ENCODE measurements at regions not wholly inside any gene's neighbourhood (a gene's known extent, or its start where the extent isn't known, plus 50 kb on each side); places are given as distances from the start of the nearest gene placed in this dataset.

- no peak for TF ChIP-seq CTCF (IDR thresholded peaks at IDR 0.05; ENCODE audit: control extremely low read depth, extremely low read depth, low read depth, missing control alignments)
- no peak for DNase-seq (ENCODE audit: extremely low spot score)
- ChIA-PET CTCF (no interaction called here), POLR2A (no interaction called here)
Measured at GRCh38 chr7:91351374-91351773, 87.1 kb downstream of the FZD1 start.

- no peak for DNase-seq (ENCODE audit: extremely low spot score)
- CTCF ChIA-PET: no interaction called here
- POLR2A ChIA-PET: no interaction called here
- no peak for TF ChIP-seq CTCF (IDR thresholded peaks at IDR 0.05; ENCODE audit: control extremely low read depth, extremely low read depth, low read depth, missing control alignments)
Measured at GRCh38 chr7:91352091-91352490, 87.9 kb downstream of the FZD1 start.

- POLR2A ChIA-PET: no interaction called here
- CTCF ChIA-PET: interaction anchor here (1.1 kb wide), 1 partner anchor 121 kb away, joined by 3 read pairs; no protein-coding TSS in a partner anchor
- no peak for TF ChIP-seq CTCF (IDR thresholded peaks at IDR 0.05; ENCODE audit: control extremely low read depth, extremely low read depth, low read depth, missing control alignments)
- DNase-seq (ENCODE audit: extremely low spot score): no peak
Measured at GRCh38 chr7:91353848-91354247, 89.6 kb downstream of the FZD1 start.

- ChIA-PET POLR2A (no interaction called here), CTCF (interaction anchor here (0.8 to 1.6 kb wide), 2 partner anchors 11 to 16 kb away, joined by 5 read pairs; no protein-coding TSS in a partner anchor)
- DNase-seq (ENCODE audit: extremely low spot score): no peak
- no peak for TF ChIP-seq CTCF (IDR thresholded peaks at IDR 0.05; ENCODE audit: control extremely low read depth, extremely low read depth, low read depth, missing control alignments)
Measured at GRCh38 chr7:91355695-91356435, 91.6 kb downstream of the FZD1 start.

- ChIA-PET POLR2A (no interaction called here), CTCF (no interaction called here)
- DNase-seq (ENCODE audit: extremely low spot score): no peak
- no peak for TF ChIP-seq CTCF (IDR thresholded peaks at IDR 0.05; ENCODE audit: control extremely low read depth, extremely low read depth, low read depth, missing control alignments)
Measured at GRCh38 chr7:91356915-91357314, 92.7 kb downstream of the FZD1 start.

GRCh38 chr7:91357379-91357778 is 93.1 kb downstream of the FZD1 start:
- TF ChIP-seq CTCF (IDR thresholded peaks at IDR 0.05; ENCODE audit: control extremely low read depth, extremely low read depth, low read depth, missing control alignments): no peak
- CTCF ChIA-PET: interaction anchor here (2.3 kb wide), 1 partner anchor 8 kb away, joined by 6 read pairs; no protein-coding TSS in a partner anchor
- POLR2A ChIA-PET: no interaction called here
- no peak for DNase-seq (ENCODE audit: extremely low spot score)

Data from GM10248 (cell line).